Hepatic stellate cell (primary cell): ENCODE measurements at regions not wholly inside any gene's neighbourhood (a gene's known extent, or its start where the extent isn't known, plus 50 kb on each side); places are given as distances from the start of the nearest gene placed in this dataset.

Experiments used
- DNase-seq: peaks from one replicate; pipeline ENCODE4 v3.0.0; 2011; ENCODE audit warnings: low spot score

DNA sequence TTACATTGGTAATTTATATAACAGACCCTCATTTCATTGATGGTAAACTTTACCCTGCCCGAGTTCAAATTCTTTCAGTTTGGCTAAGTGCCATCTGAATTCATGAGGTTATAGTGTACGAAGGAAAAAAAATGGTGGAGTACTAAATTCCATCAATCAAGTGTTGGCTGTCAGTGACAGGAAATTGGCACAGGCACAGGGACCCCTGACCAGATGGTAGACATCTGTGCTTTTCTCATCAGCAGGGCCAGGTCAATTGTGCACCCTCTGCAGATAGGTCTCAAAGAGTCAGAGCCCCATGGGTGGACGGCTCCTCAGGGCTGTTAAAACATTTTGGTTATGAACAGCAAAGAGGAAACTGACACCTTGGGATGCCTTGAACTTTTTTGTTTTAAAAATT, 439.2 kb downstream of the SETBP1 start:
- no peak for DNase-seq

DNA sequence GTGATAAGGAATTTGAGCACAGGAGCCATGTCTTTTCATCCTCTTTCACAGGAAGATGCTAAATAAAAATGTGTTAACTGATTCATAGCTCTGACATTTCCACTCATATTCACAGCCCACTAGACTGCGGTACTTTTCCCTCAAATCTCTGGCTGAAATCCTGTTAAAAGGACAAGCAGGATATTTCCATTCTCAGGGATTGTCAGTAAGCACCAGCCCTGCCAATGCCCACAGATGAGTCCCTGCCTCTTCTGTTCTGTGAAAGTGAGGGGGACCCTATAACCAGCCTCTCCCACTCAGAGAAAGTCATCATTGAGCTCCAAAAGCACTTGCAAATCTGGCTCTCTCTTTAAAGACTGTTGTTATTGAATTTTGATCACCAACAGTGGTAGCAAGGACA, 440.5 kb downstream of the SETBP1 start:
- no peak for DNase-seq

DNA sequence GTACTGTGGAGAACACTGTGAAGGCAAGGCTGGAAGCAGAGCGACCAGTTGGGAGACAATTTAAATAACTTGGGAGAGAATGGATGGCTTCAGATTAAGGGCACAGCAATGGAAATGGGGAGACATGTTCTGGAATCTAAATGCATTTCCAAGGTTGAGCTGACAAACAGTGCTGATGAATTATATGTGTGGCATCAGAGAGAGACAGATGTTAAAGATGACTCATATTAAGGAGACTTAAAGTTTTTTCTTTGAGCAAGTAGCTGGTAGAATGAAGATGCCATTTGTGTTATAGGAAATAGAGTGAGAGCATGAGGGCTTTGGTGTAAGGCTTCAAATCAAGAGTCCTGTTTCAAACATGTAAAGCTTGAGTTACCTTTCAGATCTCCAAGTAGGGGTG, 441.8 kb downstream of the SETBP1 start:
- DNase-seq: no peak

DNA sequence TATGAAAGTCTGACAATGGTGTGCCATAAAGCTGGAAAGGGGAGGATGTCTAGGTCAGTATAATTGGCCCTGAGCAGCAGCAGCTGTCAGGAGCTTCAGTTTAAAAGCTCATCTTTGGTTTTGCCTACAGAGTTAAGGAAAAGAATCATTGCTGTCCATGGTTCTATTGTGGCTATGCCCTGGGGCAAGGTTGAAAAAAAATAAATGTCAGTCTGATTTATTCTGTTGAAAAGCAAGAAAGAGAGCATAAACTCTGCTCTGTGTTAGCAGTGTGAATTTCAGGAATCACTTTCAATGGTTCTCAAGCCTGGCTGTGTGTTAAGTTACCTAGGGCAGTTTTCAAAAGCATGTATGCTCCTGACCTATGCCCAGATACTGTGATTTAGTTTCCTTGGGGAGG, 446.7 kb downstream of the SETBP1 start:
- no peak for DNase-seq

DNA sequence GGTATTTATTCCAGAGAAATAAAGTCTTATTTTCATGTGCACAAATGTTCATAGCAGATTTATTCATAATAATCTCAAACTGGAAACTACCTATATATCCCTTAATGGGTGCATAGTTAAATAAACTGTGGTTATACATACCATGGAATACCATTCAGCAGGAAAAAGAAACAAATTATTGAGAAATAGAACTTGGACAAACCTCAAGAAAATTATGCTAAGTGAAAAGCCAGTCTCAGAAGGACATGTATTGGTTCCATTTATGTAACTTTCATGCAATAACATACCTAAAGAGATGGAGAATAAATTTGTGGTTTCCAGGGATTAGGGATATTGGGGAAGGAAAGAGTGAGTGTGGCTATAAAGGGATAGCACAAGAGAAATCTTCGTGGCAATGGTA, 452.6 kb downstream of the SETBP1 start:
- no peak for DNase-seq

DNA sequence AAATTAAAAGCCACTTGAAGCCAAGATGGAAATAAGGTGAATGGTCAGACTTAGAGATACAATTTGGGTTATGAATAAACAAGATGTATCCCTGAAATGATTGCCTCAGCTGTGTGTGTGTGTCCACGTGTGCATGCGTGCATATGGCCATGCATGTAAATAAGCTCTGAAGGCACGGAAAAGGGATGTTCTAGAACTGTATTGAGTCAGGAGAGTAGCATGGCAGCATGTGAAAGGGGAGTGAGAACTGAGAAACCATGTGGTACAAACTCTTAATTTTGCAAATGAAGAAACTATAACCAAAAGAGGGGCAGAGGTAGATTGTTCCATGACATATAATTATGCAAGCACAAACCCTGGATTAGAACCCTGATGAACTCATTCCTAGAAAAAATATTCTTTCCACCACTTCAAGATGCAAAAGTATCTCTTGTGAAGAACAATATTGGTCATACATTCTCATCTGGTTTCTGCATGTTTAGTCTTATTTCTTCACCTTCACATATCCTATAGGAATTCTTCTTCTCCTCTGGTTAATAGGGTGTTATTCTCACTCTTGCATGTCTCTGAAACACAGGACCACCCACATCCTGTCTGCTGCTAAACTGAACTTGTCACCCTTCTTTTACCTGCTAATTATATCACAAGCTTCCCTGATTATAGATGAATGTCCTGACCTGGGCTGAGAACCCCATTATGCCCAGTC, 455.8 kb downstream of the SETBP1 start:
- DNase-seq: no peak

DNA sequence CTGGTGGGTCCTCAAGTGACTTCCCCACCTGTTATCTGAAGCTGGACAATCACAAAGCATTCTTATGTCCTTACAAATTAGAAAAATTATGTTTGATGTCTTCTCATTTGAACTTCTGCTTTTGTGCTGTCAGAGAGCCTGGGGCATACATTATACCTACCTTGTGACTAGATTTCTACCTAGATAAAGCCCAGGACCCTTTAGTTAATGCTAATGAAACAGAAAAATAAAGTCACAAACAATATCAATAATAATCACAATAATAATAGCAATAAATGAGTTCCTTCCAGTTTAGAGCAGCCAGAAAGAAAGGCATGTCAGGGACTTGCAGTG, 456.4 kb downstream of the SETBP1 start:
- DNase-seq: no peak

DNA sequence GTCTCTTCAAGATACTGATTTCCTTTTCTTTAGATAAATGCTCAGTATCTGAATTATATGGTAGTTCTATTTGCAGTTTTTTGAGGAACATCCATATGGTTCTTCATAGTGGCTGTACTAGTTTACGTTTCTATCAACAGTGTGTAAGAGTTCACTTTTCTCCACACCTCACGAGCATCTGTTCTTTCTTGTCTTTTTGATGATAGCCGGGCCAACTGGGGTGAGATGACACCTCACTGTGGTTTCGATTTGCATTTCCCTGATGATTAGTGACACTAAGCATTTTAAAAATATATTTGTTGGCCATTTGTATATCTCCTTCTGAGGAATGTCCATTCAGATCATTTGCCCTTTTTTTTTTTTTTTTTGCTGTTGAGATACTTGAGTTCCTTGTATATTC, 458.8 kb downstream of the SETBP1 start:
- DNase-seq: no peak

DNA sequence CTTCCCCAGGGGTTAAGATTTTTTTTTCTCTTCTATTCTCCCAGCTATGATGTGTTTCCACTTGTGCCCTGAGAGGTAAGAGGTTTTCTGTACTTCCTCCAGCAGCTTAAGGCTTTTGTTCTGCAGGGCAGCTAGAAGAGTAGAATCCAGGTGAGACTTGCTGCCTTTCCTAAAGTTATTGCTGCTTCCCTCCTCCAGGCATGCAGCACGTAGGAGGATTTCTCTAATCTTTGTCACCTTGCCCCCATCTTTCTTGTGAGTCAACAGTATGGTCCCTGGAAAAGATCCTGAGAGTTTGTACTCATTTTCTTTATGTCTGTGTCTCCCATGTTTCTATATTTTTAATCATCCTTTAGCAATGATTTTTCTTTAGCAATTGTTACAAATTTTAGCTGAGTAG, 462.2 kb downstream of the SETBP1 start:
- DNase-seq: no peak

DNA sequence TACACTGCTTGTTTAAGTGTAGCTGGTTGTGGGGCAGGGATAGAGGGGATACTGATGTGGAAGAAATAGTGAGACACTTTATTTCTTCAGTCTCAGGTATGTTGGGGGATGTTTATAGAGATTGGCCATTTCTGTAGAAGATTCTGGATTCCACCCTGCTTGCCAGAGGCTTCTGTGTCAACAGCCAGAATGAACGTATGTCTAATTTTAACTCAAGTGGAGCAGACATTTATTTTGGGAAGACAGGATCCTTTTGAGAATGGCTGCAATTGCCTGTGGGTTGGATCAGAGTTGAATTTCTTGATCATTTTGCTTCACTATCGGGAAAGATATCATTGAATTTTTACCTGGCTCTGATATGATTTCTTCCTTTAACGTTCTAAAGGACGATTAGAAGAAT, 465.6 kb upstream of the SLC14A2 start:
- no peak for DNase-seq

DNA sequence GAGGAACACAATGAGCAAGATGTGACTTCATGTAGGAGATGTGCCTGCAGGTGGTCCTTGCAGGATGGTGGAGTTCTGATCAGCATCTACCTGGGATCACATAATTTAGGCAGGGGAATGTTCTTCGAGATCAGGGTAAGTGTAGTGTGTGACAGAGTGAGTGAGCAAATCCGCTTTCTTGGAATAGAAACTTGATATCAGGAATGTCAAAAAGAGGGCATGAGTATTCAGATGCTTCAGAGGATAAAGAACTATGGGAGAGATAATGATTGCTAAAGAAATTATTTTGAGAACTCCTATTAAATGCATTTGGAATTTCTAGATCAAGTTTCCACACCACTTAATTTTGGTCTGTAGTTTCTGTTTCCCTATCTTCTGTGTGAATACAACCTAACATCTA, 463.6 kb upstream of the SLC14A2 start:
- DNase-seq: no peak

DNA sequence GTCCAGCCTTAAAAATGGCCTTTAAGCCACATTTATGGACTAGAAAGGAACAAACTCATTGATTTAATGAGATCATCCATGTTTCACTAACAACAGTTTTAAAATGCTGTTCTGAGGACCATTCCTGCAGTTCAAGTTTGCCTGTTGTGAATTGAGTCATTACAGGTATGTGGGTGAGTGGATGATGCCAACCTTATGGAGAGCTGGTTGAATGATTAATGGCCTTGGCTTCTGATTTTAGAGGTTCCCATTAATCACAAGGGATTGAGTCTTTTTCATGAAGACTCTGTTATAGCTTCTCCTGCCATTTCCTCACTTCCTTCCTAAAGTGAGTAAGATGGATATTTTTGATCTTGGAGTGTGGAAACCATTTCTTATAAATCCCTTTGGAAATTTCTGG, 459.8 kb upstream of the SLC14A2 start:
- DNase-seq: no peak

DNA sequence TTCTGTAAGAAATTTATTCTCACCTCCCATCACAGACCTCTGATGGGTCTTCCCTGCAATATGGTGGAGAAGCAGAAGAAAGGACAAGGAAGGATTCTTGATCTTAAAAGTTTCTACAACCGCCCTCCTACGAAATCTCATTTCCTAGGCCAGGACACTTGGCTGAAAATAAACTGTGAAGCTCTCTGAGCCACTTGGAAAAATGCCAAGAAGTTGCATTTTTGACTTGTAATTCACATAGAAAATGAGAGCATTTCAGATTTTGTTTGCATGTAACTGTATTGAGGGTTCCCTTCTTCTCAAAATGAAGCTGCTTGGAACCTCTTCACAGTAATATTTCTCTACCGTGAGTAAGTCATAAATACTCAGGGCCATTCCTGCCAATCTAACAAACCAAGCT, 458.3 kb upstream of the SLC14A2 start:
- no peak for DNase-seq

DNA sequence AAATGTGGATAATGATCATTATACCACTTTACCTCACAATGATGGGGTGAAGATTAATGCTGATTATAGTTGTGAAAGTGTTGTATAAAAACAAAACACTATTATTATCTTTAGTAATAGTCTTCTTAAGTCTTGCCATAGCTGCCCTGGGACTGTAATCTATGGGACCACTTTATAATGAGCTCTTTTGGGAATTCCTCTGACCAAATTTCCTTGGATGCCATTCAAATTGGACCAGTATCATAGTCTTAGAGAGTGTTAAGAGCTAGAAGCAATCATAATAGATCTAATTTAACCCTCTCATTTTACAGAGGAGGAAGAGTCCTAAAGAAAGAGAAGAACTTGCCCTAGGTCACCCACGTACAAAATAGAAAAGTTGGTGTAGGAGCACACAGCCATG, 457.7 kb upstream of the SLC14A2 start:
- DNase-seq: no peak

DNA sequence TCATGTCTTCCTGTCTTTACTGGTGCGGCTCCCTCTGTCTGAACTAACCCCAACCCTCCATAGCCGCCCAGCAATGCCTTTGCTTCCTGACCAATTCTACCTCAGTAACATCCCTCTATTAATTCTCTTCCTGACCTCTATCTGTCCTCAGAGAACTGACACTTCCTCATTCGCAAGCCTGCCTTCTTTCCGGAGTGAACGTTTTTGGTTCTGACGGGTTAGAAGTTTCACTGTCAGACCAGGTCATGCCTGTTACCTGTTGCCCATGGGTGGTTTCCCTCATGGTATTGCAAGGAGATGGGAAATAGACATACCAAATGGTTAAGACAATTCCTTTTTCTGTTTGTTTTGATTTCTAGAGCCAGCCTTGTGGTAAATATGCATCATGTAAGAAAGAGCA, 453.4 kb upstream of the SLC14A2 start:
- DNase-seq: no peak

DNA sequence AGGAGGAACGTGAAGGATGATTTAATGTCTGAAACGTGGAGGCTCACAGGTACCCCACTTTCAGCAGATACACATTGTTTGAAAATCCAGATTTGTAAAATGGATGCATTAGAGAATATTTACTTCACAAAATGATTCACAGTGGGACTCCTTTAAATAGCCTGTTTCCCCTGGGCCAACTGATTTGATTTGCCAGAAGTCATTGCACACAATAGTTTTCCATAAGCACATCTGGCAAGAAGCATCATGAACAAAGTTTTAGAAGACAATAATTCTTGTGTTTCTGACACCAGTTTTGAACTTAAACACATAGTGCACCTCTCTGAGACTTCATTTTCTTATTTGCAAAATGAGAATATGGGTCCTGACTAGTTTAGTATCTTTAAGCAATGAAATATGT, 451.4 kb upstream of the SLC14A2 start:
- no peak for DNase-seq

DNA sequence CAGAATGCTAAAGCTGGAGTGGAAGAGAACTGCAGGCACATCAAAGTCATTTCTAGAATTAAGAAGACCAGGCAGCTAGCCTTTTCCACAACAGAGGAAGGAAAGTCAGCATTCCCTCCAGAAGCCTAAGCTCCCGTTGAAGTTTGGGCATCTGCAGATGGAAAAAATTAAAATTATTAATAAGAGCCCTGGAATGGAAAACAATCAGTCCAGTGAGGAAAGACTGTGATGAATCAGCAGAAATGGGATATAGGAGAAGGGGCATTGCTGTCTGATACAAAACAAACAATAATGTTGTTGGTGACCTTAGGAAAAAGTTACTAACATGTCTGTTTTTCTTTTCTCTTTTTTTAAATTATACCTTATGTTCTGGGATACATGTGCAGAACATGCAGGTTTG, 450.7 kb upstream of the SLC14A2 start:
- DNase-seq: no peak

DNA sequence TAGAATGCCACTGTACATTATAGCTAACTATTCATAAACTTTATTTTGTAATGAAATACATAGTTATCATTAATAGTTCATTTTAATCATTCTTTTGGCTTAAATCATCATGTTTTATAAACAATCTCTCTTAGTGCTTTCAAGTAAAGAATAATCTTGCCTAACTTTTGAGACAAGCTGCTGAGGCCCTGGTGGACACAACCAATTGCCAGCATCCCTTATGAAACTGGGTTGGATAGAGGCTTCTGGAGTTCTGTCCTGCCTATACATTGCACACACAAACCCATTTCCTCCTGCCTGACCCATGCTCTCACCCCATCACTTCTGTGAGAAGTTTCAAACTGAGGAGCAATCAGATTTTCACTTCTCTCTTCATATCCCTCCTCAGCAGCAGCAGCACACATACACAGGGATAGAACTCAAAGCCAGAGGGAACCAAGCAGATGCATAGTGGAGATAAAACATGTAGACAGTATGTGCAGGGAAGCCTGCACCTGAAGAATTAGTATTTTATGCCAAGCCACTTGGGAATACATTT, 450.0 kb upstream of the SLC14A2 start:
- no peak for DNase-seq

DNA sequence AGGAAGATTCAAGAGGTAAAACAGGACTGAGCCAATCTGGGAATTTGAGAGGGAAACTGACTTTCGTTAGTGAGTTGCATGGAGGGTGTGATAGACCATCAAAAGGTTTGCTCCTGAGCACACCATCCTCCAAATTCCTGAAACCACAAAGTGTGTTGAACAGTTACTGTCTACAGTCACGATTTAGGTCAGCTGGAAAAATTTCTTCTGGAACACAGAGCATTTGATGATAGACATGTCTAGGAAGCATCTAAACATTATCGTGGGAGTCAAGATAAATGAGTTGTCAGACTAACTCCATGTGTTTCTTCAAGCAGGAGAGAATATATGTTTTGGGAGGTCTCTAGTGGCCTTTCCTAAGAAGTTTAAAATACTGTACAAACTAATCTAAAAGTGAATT, 449.4 kb upstream of the SLC14A2 start:
- DNase-seq: no peak

DNA sequence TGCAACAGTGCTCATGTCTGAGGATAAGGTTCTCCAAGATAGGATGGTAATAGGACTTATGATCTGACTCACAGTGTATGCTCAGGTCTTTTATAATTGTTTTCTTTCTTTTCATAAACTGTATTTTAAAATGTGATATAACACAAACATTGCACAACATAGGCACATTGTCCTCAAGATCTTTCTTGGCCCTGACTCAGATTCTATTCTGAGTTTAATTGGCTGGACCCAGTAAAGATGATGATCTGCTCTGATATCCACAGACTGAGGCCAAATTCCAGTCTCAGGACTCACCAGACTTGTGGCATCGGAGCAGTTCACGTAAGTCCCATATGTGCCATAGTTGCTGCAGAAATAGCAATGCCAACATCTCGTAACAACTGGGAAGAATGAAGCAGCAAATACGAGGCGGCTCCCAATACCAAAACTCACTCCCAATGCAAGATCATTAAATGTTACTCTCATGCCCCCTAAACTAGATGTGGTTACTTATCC, 448.9 kb upstream of the SLC14A2 start:
- peak; percentile 43 for DNase-seq

DNA sequence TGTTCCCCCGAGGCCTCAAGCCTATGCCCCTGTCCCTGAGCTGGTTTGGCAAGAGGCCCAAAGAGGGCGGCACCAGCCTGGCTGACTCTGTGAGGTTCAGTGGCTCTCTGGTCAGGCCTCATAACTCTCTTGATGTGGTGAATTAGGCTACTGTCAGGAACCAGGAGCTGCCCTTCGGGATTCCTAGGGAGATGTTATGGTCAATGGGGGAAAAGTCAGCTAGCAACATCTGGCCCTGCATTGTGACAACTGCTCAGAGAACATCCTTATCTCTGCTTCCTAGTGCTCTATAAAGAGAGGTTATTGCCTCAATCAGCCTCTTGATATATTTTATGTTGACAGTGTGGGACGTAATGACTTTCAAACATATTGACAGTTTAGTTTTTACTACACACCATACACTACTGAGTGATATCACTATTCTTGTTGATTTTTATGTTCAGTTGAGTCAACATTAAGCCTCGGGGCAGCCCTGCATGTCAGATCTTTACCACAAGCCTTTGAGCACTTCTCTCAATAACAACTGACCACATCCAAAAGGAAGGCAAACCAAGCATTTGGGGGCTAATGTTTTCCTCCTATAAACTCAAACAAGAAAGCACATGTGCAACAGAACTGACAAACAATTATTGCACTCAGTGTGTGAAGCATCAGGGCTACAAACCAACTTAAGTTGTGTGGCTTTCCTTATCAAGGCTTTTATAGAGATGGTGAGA, 448.3 kb upstream of the SLC14A2 start:
- DNase-seq: no peak

DNA sequence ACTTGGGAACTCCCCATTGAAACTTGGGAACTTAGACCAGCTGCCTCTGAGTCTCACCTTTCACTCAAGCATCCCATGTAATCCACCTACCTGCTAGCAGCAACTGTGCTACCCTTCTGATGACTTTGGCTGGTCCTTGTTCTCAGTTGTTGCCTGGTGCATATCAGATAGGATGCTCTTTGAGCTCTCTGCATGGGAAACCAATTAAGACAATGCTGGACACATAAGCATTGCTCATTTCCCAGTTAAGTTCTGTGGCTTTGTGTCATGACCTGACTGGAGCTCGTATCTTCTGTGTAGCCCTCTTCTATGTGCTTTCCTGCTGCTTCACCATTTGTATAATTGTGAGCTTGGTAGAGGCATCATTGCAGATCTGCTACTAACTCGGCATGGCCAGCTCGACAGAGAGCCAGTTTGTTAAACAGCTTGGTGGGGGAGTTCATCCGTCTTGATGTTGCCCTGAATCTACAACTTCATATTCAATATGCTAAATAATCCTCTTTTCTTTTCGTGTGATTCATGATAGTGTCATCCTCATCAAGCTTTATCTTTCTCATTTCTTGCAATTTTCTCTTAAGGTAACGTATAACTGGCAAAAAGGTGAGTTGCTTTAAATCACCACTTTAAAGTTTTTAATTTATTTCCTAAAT, 447.5 kb upstream of the SLC14A2 start:
- no peak for DNase-seq

DNA sequence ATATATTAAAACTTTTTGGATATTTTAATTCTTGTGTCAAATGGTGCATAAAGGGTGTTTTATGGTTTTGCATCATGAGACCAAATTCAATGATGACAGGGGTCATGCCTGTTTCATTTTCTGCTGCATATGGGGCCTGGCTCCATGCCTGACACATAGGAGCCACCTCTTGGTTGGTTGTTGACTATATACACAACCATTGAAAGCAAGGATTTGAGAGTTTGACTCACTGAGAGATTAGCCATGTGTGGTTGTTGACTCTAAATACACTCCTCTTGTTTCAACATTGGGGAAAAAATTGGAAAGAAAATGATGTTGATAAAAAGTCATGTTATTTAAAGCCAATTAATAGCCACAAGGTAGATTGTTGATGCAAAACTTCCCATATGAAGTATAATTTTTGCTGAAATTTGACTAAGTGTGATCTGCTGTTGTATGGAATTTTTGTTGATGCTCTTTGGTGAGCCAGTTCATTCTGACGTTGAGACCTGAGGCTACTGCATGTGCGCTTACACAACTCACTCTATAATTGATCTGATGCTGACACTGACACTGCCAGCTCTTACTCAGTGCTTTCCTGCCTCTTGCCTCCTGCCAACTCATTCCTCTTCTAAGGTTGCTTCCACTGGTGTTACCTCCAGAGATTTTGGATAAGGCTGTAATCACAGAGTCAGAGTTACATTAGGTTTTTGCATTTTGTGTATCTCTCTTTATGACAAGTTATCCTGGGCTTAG, 446.2 kb upstream of the SLC14A2 start:
- DNase-seq: no peak
